Large intestine (tissue), 3 donors: ENCODE measurements at regions not wholly inside any gene's neighbourhood (a gene's known extent, or its start where the extent isn't known, plus 50 kb on each side); places are given as distances from the start of the nearest gene placed in this dataset.

ENCODE experiments used
- DNase-seq, 2 donors: peaks; one replicate each; pipeline versions ENCODE4 v3.0.0 to v3.0.0-alpha.2; 2013
- H3K27ac ChIP-seq: one replicate; pipeline ENCODE4 v1.5.1; 2013; ENCODE audit warnings: low read length
- H3K27me3 ChIP-seq: 2 replicates; pipeline ENCODE4 v1.6.1; 2013; ENCODE audit warnings: low read length; ENCODE audit not compliant: control insufficient read depth, insufficient read depth
- H3K36me3 ChIP-seq: 2 replicates; pipeline ENCODE4 v1.6.1; 2013; ENCODE audit warnings: low read length; ENCODE audit not compliant: control insufficient read depth, insufficient read depth
- H3K4me1 ChIP-seq: one replicate; pipeline ENCODE4 v1.6.1; 2013; ENCODE audit warnings: low read length; ENCODE audit not compliant: control insufficient read depth, insufficient read depth
- H3K4me3 ChIP-seq: one replicate; pipeline ENCODE4 v1.5.1; 2013; ENCODE audit warnings: low read length
- H3K9me3 ChIP-seq: one replicate; pipeline ENCODE4 v1.6.1; 2013; ENCODE audit warnings: mild to moderate bottlenecking, low read depth, low read length, moderate library complexity; ENCODE audit not compliant: control insufficient read depth
- WGBS: methylation state at CpG from one replicate; pipeline ENCODE4 v1.1.5; 2013; ENCODE audit warnings: low lambda C conversion rate; ENCODE audit not compliant: insufficient coverage; 5-methylcytosine and 5-hydroxymethylcytosine counted together

GRCh38 chr4:30837131-30837539 lies 117.0 kb downstream of the PCDH7 start:
- no CpG with 5 or more reads among the region's 2 CpGs for WGBS
- H3K4me1 ChIP-seq: no peaks in the 10 kb centered on the region

DNA sequence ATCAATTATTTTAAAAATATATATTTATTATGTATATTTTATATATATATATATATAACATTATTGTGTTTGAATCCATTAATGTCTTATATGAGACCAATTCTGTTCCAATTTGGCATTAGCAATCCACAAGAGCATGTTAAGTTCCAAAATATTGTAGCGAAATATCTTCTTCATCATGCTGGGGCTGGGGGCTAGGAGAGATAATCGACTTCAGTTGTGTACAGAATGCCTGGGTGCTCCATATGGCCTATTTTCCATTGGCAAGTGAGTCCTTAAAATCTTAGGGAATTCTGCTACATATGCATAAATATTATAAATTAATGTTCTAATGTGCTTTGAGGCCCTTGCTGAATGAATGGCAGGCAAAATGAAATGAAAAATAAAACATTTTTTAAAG lies 117.7 kb downstream of the PCDH7 start:
- Histone ChIP-seq H3K9me3 (no peaks in the 10 kb centered on the region), H3K27me3 (no peaks in the 10 kb centered on the region), H3K4me3 (no peak overlapping the region), H3K4me1 (no peaks in the 10 kb centered on the region), H3K36me3 (no peaks in the 10 kb centered on the region), H3K27ac (no peak overlapping the region)
- no CpG with 5 or more reads among the region's 2 CpGs for WGBS
- DNase-seq: no peak

More at GRCh38 chr4:30837131-30837539, 117.0 kb downstream of the PCDH7 start:
- H3K9me3 ChIP-seq: no peaks in the 10 kb centered on the region
- no peaks in the 10 kb centered on the region for H3K27me3 ChIP-seq
- H3K4me3 ChIP-seq: no peak overlapping the region
- no peak overlapping the region for H3K27ac ChIP-seq
- no peaks in the 10 kb centered on the region for H3K36me3 ChIP-seq
- DNase-seq: peak; percentile 4 to 6

DNA sequence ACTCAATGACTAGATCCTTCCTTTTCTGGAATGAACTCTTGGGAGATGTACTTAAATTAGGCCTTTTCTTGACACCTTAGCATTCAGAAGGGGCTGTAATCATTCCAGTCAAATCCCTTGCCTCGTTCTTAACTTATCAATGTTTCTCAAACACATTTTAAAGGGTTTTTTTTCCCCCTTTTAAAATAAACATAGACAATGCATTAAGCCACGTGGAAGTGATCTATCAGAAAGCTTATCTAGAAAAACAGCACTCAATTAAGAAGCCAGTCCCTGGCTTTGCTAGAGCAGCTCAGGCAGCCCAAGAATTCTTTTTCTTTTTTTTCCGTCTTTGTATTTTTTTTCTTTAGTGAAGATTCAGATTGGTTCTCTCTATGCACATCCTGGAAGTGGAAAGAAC lies 118.2 kb downstream of the PCDH7 start:
- Histone ChIP-seq H3K27ac (no peak overlapping the region), H3K4me3 (no peak overlapping the region), H3K36me3 (no peaks in the 10 kb centered on the region), H3K9me3 (no peaks in the 10 kb centered on the region), H3K27me3 (no peaks in the 10 kb centered on the region), H3K4me1 (no peaks in the 10 kb centered on the region)
- 80% methylated on average over 1 of the region's 3 CpGs for WGBS
- no peak for DNase-seq

DNA sequence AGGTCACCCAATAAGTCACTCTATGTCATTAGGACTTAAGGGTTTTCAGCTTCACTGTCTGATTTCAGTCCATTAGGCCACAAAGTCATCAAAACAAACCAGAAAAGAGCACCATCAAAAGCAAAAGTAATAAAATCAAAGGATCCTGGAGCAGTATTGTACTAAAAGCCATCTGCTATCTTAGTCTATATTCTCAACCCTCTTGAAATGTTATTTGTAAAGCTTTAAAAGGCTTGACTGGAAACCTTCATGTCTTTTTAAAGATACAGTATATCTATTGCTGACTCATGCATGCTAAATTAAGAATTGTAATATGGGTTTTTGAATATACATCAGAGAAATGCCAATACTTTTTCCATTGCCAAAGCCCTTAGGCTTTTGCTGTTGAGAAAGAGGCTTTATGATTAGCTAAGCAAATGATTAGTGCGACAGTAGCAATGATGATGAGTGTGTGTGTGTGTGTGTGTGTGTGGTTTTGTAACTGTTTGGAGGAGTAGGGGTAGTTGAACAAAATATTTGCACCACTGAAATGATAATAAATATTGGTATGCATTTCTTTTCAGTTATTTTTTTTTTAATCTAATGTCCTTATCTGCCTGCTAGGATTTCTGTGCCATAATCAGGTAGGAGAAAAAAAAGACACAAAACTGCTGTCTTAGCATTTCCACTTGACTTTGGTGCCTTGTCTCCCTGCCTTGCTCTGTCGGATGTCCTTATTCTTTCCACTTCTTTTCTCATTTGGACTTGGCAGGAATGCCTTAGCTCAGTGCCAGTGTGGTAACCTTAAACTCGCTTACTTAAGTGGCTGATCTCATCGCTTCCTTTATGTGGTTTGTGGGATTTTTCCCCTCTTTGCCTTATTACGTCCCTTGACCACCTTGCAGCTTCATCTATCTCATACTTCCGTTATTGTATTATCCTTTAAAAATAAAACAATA lies 119.7 kb downstream of the PCDH7 start:
- Histone ChIP-seq H3K27ac (no peak overlapping the region), H3K36me3 (no peaks in the 10 kb centered on the region), H3K27me3 (no peaks in the 10 kb centered on the region), H3K4me1 (no peaks in the 10 kb centered on the region), H3K4me3 (no peak overlapping the region), H3K9me3 (no peaks in the 10 kb centered on the region)
- DNase-seq: no peak
- whole genome bisulfite sequencing: 80% methylated on average over 5 of the region's 6 CpGs

GRCh38 chr4:30840571-30840970 lies 120.4 kb downstream of the PCDH7 start:
- Histone ChIP-seq H3K27ac (no peak overlapping the region), H3K4me1 (no peaks in the 10 kb centered on the region), H3K4me3 (no peak overlapping the region), H3K9me3 (no peaks in the 10 kb centered on the region), H3K27me3 (no peaks in the 10 kb centered on the region), H3K36me3 (no peaks in the 10 kb centered on the region)
- DNase-seq: no peak
- 65% methylated on average over 2 of the region's 3 CpGs for WGBS

- H3K27ac ChIP-seq: no peak overlapping the region
- no peaks in the 10 kb centered on the region for H3K36me3 ChIP-seq
- no peak for DNase-seq
- H3K9me3 ChIP-seq: no peaks in the 10 kb centered on the region
- H3K4me3 ChIP-seq: no peak overlapping the region
- 100% methylated on average over 1 of the region's 1 CpG for WGBS
- H3K27me3 ChIP-seq: no peaks in the 10 kb centered on the region
- no peaks in the 10 kb centered on the region for H3K4me1 ChIP-seq
Measured at GRCh38 chr4:30842142-30842541, 122.0 kb downstream of the PCDH7 start.

GRCh38 chr4:30842689-30843088 lies 122.5 kb downstream of the PCDH7 start:
- H3K27ac ChIP-seq: no peak overlapping the region
- 35% methylated on average over 2 of the region's 6 CpGs for WGBS
- H3K4me1 ChIP-seq: no peaks in the 10 kb centered on the region
- H3K9me3 ChIP-seq: no peaks in the 10 kb centered on the region
- H3K4me3 ChIP-seq: no peak overlapping the region
- no peaks in the 10 kb centered on the region for H3K36me3 ChIP-seq
- H3K27me3 ChIP-seq: no peaks in the 10 kb centered on the region
- DNase-seq: no peak

GRCh38 chr4:30844861-30845582 lies 124.9 kb downstream of the PCDH7 start:
- no peaks in the 10 kb centered on the region for H3K4me1 ChIP-seq
- H3K27ac ChIP-seq: no peak overlapping the region
- H3K9me3 ChIP-seq: no peaks in the 10 kb centered on the region
- no peak for DNase-seq
- no peak overlapping the region for H3K4me3 ChIP-seq
- H3K36me3 ChIP-seq: no peaks in the 10 kb centered on the region
- 80% methylated on average over 2 of the region's 3 CpGs for WGBS
- H3K27me3 ChIP-seq: no peaks in the 10 kb centered on the region

GRCh38 chr4:30847167-30847566 lies 127.0 kb downstream of the PCDH7 start:
- Histone ChIP-seq H3K4me1 (no peaks in the 10 kb centered on the region), H3K9me3 (no peaks in the 10 kb centered on the region), H3K27me3 (no peaks in the 10 kb centered on the region), H3K36me3 (no peaks in the 10 kb centered on the region), H3K4me3 (no peak overlapping the region), H3K27ac (no peak overlapping the region)
- WGBS: no CpG with 5 or more reads among the region's 1 CpG
- DNase-seq: no peak

DNA sequence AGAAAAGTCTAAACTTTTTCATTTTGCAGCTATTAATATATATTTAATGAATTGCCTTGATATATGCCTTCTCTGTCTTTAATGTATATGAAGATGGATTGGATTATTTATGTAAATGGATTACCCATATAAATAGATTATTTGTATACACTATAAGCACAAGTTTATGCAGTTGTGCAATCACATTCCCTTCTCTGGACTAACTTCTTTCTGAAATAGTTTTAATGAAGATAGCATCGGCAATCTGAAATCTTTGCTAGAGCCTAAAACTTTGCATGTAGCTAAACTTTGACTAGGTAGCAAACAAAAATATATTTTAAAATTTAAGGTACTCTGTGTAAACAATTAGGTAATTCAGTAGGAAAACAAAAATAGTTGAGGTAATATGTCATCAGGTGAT lies 127.8 kb downstream of the PCDH7 start:
- H3K27me3 ChIP-seq: no peaks in the 10 kb centered on the region
- no peak overlapping the region for H3K4me3 ChIP-seq
- DNase-seq: no peak
- no CpG with 5 or more reads among the region's 1 CpG for WGBS
- H3K36me3 ChIP-seq: no peaks in the 10 kb centered on the region
- H3K4me1 ChIP-seq: no peaks in the 10 kb centered on the region
- no peaks in the 10 kb centered on the region for H3K9me3 ChIP-seq
- H3K27ac ChIP-seq: no peak overlapping the region
